ENCODE measurements at regions not wholly inside any gene's neighbourhood (a gene's known extent, or its start where the extent isn't known, plus 50 kb on each side); places are given as distances from the start of the nearest gene placed in this dataset.

DNA sequence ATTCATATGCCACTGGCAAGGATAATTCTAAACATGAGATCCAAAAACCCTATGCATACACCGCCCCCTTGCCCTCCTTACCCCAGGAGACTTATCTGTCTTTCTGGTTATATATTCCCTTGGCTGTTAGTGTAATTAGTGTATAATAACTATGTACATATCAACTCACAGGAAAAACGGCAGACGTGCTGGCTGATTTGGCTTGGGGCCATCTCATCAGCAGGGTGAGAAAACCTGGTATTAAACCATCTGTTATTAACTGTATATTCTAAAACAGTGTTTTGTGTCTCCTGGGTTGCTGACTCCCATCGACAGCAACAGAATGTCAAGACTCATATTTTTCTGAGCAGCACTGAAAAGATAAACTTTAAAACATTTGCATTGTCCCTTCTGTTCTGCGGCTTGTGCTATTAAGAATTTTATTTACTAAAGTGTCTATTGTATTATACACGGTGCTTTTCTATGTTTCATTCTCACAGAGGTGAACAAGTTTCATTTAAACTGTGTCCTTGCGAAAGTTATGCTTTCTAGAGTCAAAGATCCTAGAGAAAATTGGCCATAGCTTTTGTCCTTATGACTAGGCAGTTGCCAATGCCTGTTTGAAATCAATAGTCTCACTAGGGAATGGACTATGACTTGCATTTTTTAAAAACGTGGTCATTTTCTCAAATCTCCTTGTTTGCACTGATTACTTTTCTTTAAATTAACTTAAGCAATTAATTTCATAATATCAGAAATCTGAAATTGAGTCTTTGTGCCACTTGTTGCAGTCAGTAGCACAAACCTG is 211.5 kb upstream of the MID1 start:
- no peak overlapping the region for H3K27ac ChIP-seq
- DNase-seq (ENCODE audit: low read depth in 1 of 2, low spot score in 1 of 2), result no peak
- ChIA-PET POLR2A (no interaction called here), CTCF (no interaction called here)
- WGBS (ENCODE audit: missing lambda C conversion rate), result 67% methylated on average over 8 of the region's 8 CpGs
- H3K4me3 ChIP-seq, result no peak overlapping the region
- H3K4me1 ChIP-seq, result no peaks in the 10 kb centered on the region
- no peak for FAIRE-seq
- no peaks in the 10 kb centered on the region for H3K9me3 ChIP-seq
- ATAC-seq, result no peak
- H3K4me2 ChIP-seq, result no peak overlapping the region
- peak; percentile 72 for TF ChIP-seq NFE2L2 (conservative IDR thresholded peaks at IDR 0.05; ENCODE audit: low read length)
- TF ChIP-seq, protein P1, sequence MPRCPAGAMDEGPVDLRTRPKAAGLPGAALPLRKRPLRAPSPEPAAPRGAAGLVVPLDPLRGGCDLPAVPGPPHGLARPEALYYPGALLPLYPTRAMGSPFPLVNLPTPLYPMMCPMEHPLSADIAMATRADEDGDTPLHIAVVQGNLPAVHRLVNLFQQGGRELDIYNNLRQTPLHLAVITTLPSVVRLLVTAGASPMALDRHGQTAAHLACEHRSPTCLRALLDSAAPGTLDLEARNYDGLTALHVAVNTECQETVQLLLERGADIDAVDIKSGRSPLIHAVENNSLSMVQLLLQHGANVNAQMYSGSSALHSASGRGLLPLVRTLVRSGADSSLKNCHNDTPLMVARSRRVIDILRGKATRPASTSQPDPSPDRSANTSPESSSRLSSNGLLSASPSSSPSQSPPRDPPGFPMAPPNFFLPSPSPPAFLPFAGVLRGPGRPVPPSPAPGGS (IDR thresholded peaks at IDR 0.05), result no peak

GRCh38 chrX:10833299-10834169 is 213.1 kb upstream of the MID1 start:
- no peak overlapping the region for H3K4me3 ChIP-seq
- no peaks in the 10 kb centered on the region for H3K4me1 ChIP-seq
- no peak overlapping the region for H3K27ac ChIP-seq
- POLR2A ChIA-PET, result no interaction called here
- WGBS (ENCODE audit: missing lambda C conversion rate), result 53% methylated on average over 13 of the region's 13 CpGs
- ATAC-seq, result peak; percentile 62 to 79; a peak in 4 of 6 replicates
- TF ChIP-seq RCOR1 (IDR thresholded peaks at IDR 0.05; ENCODE audit: low read depth, low read length) (no peak), EHMT2 (IDR thresholded peaks at IDR 0.05; ENCODE audit: low read depth) (no peak), FOXS1 (CRISPR knock-in tag; IDR thresholded peaks at IDR 0.05) (no peak), BHLHE40 (IDR thresholded peaks at IDR 0.05; ENCODE audit: low read depth, low read length) (no peak), FOSB (CRISPR knock-in tag; IDR thresholded peaks at IDR 0.05) (no peak), SMC3 (IDR thresholded peaks at IDR 0.05) (no peak), SREBF2 (IDR thresholded peaks at IDR 0.05) (no peak), MAX (IDR thresholded peaks at IDR 0.05) (no peak)
- TF ChIP-seq, protein P2, sequence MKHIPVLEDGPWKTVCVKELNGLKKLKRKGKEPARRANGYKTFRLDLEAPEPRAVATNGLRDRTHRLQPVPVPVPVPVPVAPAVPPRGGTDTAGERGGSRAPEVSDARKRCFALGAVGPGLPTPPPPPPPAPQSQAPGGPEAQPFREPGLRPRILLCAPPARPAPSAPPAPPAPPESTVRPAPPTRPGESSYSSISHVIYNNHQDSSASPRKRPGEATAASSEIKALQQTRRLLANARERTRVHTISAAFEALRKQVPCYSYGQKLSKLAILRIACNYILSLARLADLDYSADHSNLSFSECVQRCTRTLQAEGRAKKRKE (CRISPR knock-in tag; IDR thresholded peaks at IDR 0.05; ENCODE audit: low read depth), result no peak
- TF ChIP-seq, protein P1 (IDR thresholded peaks at IDR 0.05), result no peak
- TF ChIP-seq, protein P3, sequence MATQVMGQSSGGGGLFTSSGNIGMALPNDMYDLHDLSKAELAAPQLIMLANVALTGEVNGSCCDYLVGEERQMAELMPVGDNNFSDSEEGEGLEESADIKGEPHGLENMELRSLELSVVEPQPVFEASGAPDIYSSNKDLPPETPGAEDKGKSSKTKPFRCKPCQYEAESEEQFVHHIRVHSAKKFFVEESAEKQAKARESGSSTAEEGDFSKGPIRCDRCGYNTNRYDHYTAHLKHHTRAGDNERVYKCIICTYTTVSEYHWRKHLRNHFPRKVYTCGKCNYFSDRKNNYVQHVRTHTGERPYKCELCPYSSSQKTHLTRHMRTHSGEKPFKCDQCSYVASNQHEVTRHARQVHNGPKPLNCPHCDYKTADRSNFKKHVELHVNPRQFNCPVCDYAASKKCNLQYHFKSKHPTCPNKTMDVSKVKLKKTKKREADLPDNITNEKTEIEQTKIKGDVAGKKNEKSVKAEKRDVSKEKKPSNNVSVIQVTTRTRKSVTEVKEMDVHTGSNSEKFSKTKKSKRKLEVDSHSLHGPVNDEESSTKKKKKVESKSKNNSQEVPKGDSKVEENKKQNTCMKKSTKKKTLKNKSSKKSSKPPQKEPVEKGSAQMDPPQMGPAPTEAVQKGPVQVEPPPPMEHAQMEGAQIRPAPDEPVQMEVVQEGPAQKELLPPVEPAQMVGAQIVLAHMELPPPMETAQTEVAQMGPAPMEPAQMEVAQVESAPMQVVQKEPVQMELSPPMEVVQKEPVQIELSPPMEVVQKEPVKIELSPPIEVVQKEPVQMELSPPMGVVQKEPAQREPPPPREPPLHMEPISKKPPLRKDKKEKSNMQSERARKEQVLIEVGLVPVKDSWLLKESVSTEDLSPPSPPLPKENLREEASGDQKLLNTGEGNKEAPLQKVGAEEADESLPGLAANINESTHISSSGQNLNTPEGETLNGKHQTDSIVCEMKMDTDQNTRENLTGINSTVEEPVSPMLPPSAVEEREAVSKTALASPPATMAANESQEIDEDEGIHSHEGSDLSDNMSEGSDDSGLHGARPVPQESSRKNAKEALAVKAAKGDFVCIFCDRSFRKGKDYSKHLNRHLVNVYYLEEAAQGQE (IDR thresholded peaks at IDR 0.05), result no peak
- H3K4me2 ChIP-seq, result peak overlapping the region; percentile 42; the same call in 2 of the 3 replicates
- FAIRE-seq, result peak; percentile 84
- DNase-seq (ENCODE audit: low read depth in 1 of 2, low spot score in 1 of 2), result peak in 1 of 2 experiments; percentile 9
- no peaks in the 10 kb centered on the region for H3K9me3 ChIP-seq
- CTCF ChIA-PET, result no interaction called here

DNA sequence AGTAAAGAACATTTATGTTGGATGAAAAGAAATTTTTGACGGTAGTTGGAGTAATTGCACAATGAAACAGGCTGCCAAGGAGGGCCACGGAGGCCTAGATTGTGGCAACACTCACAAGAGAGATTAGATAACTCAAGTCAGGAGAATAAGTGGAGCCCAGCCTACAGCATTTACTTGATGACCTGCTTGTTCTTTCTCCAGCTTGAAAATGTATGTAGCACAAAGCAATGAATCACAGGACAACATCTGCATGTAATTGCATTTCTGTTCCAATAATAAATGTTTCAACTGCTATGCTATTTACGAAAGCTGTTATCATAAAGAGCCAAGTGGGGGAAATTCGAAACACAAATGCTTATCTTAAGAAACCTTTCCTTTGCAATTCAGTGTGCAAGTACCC is 221.2 kb upstream of the MID1 start:
- CTCF ChIA-PET, result no interaction called here
- Histone ChIP-seq H3K4me1 (no peaks in the 10 kb centered on the region), H3K4me2 (no peak overlapping the region), H3K27ac (no peak overlapping the region), H3K4me3 (no peak overlapping the region), H3K9me3 (no peaks in the 10 kb centered on the region)
- WGBS (ENCODE audit: missing lambda C conversion rate), result 70% methylated on average over 4 of the region's 4 CpGs
- FAIRE-seq (no peak), ATAC-seq (no peak), DNase-seq (ENCODE audit: low read depth in 1 of 2, low spot score in 1 of 2) (no peak)
- POLR2A ChIA-PET, result no interaction called here
- TF ChIP-seq, protein P3 (IDR thresholded peaks at IDR 0.05), result no peak
- no peak for TF ChIP-seq PHF8 (IDR thresholded peaks at IDR 0.05; ENCODE audit: borderline replicate concordance, low read depth)
- no peak for TF ChIP-seq MAFK (IDR thresholded peaks at IDR 0.05; ENCODE audit: partially characterized antibody)
- no peak for TF ChIP-seq KDM1A (IDR thresholded peaks at IDR 0.05; ENCODE audit: low read depth)
